Stomach (tissue), 8 donors: ENCODE measurements at regions not wholly inside any gene's neighbourhood (a gene's known extent, or its start where the extent isn't known, plus 50 kb on each side); places are given as distances from the start of the nearest gene placed in this dataset.
"Not testable (repeated sequence)": the region's sequence is repeated elsewhere in the genome, so short reads cannot be mapped to it uniquely, and the experiment has no call there.

Experiments used
- DNase-seq, 2 donors: peaks; one replicate each; pipeline versions ENCODE4 v3.0.0 to v3.0.0-alpha.2; 2013 to 2019
- H3K27ac ChIP-seq, 5 donors: fragments of 200-600 bp in 4 of 5; sonication (generic) in 4 of 5; one replicate each; pipeline ENCODE4 v1.5.1; 2013 to 2019; ENCODE audit warnings: mild to moderate bottlenecking in 1 of 5, moderate library complexity in 1 of 5
- H3K27me3 ChIP-seq, 3 donors: fragments of 200-600 bp; sonication (generic); one replicate each; pipeline ENCODE4 v1.5.1; 2017 to 2019; ENCODE audit warnings: mixed run types in 1 of 3
- H3K36me3 ChIP-seq, 4 donors: fragments of 200-600 bp; sonication (generic); 1 replicate in 3 of 4; 2 replicates in 1 of 4; pipeline ENCODE4 v1.5.1; 2016 to 2019
- H3K4me1 ChIP-seq, 4 donors: fragments of 200-600 bp; sonication (generic); one replicate each; pipeline ENCODE4 v1.5.1; 2016 to 2019
- H3K4me3 ChIP-seq, 4 donors: fragments of 200-600 bp; sonication (generic) in 3 of 4; one replicate each; pipeline ENCODE4 v1.5.1; 2016 to 2019; ENCODE audit warnings: mild to moderate bottlenecking in 1 of 4
- H3K9me3 ChIP-seq, 4 donors: fragments of 200-600 bp; sonication (generic); one replicate each; pipeline ENCODE4 v1.5.1; 2016 to 2019
- EP300 ChIP-seq: sonication (generic); formaldehyde crosslinking; IDR thresholded peaks from one replicate; pipeline ENCODE4 v1.6.1; 2017; ENCODE audit warnings: antibody characterized with exemption
- POLR2A ChIP-seq, 4 donors: fragments of 450-650 bp; IDR thresholded peaks; one replicate each; pipeline ENCODE4 v1.6.1; 2016; ENCODE audit warnings: antibody characterized with exemption in 4 of 4, control low read depth in 2 of 4, mild to moderate bottlenecking in 1 of 4, moderate library complexity in 1 of 4
- POLR2AphosphoS5 ChIP-seq, 3 donors: sonication (generic); formaldehyde crosslinking; IDR thresholded peaks; one replicate each; pipeline ENCODE4 v1.6.1; 2016; ENCODE audit warnings: antibody characterized with exemption in 3 of 3
- WGBS, 5 donors: extraction: QIAGEN DNeasy Blood & Tissue Kit in 3 of 5; methylation state at CpG; one replicate each; pipeline versions ENCODE4 v1.1.5 to v1.1.7; 2013 to 2018; 5-methylcytosine and 5-hydroxymethylcytosine counted together
- intact Hi-C: fragments of 100-400 bp; cut with DNase I; formaldehyde crosslinking; loops from one replicate; pipeline ENCODE4 v1.15.1; 2023; ENCODE audit warnings: low total_unique reads
- TF ChIP-seq, protein P1 (sequence below), 7 experiments: fragments of 450-650 bp in 4 of 7; fragments of 200-600 bp in 3 of 7; sonication (generic) in 3 of 7; IDR thresholded peaks; one replicate each; pipeline ENCODE4 v1.5.1; 2016 to 2019; ENCODE audit warnings: antibody characterized with exemption in 7 of 7, control low read depth in 2 of 7, mild to moderate bottlenecking in 1 of 7
- donor health status: healthy with polysubstance abuse.
- donor health status: Bipolar disorder and iron deficiency.
- donor health status: healthy.

DNA sequence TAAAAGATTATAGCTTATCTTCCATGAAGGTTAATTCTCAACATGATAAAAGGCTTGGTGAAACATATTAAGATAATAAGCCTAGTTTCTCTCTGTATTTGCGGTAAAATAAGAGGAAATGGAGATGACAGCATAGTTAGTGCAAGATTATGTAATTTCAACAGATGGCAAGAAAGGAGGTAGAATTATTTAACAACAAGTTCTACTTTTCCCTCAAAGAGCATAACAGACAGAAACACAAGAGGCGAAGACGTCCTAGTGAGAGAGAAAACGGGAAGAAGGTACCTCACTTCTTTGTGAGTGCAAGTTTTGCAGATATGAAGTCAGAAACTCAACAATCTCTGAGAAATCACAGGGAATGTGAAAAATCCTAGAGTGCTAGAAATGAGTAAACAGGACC is 144.8 kb upstream of the ADCY2 start:
- no peaks in the 10 kb centered on the region for H3K27me3 ChIP-seq
- H3K36me3 ChIP-seq: no peaks in the 10 kb centered on the region
- 60 to 79% (median 75%) methylated on average over 4 of the region's 4 CpGs for WGBS, 5 donors
- H3K27ac ChIP-seq: no peak overlapping the region
- H3K4me1 ChIP-seq: no peaks in the 10 kb centered on the region
- no peak for TF ChIP-seq POLR2A (IDR thresholded peaks at IDR 0.05)
- TF ChIP-seq, protein P1, sequence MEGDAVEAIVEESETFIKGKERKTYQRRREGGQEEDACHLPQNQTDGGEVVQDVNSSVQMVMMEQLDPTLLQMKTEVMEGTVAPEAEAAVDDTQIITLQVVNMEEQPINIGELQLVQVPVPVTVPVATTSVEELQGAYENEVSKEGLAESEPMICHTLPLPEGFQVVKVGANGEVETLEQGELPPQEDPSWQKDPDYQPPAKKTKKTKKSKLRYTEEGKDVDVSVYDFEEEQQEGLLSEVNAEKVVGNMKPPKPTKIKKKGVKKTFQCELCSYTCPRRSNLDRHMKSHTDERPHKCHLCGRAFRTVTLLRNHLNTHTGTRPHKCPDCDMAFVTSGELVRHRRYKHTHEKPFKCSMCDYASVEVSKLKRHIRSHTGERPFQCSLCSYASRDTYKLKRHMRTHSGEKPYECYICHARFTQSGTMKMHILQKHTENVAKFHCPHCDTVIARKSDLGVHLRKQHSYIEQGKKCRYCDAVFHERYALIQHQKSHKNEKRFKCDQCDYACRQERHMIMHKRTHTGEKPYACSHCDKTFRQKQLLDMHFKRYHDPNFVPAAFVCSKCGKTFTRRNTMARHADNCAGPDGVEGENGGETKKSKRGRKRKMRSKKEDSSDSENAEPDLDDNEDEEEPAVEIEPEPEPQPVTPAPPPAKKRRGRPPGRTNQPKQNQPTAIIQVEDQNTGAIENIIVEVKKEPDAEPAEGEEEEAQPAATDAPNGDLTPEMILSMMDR (IDR thresholded peaks at IDR 0.05): no peak
- TF ChIP-seq EP300: no peak
- TF ChIP-seq POLR2AphosphoS5 (IDR thresholded peaks at IDR 0.05): no peak
- intact Hi-C loops: loop anchor here (10.0 kb wide), 1 partner anchor 504 kb away; no protein-coding TSS in a partner anchor
- DNase-seq: no peak
- no peak overlapping the region for H3K4me3 ChIP-seq
- H3K9me3 ChIP-seq: no peaks in the 10 kb centered on the region

DNA sequence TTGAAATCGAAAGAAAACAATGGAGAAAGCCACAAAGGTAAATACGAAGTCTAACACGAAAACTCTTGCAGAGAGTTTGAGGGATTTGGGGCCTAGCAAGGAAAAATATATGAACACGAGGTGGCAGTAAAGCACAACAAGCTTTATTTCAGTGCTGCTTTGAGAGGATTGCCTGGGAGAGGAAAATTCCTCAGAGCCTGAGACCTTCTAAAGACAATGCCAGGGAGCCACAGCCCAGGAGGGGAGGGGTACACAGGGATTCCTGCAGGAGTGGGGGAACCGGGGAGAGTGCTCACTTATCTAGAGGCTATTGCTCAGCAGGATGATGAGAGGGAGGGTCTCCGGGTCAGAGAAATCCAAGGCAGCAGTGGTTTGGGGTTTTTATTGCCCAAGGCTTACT is 134.9 kb upstream of the ADCY2 start:
- Histone ChIP-seq H3K4me3 (no peak overlapping the region), H3K4me1 (peaks cover 0 to 8% (median 0%) of the 10 kb centered on the region in 4 donors), H3K27ac (no peak overlapping the region), H3K27me3 (no peaks in the 10 kb centered on the region), H3K9me3 (no peaks in the 10 kb centered on the region), H3K36me3 (no peaks in the 10 kb centered on the region)
- peak in 1 of 2 donors; percentile 80 for DNase-seq
- TF ChIP-seq POLR2AphosphoS5 (IDR thresholded peaks at IDR 0.05): no peak
- TF ChIP-seq, protein P1 (IDR thresholded peaks at IDR 0.05): peak in 4 of 7 experiments; percentile 27 to 61 (median 40)
- intact Hi-C loops: no loop called here
- 14 to 23% (median 18%) methylated on average over 6 of the region's 6 CpGs for WGBS, 5 donors

DNA sequence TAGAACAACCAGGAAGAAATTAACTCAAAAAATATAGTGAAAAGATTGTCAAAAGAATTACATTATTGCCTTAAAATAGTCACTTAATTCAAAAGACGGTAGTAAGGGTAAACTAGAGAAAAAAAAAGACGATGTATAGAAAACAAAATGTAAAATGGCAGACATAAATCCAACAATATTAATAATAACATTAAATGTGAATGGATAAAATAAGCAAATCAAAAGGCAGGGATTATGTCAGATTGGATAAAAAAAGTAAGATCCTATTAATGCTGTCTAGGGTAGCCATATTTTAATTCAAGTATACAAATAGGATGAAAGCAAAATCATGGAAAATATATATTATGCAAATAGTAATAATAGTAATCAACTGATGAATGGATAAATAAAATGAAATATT is 134.0 kb upstream of the ADCY2 start:
- DNase-seq: no peak
- no peaks in the 10 kb centered on the region for H3K27me3 ChIP-seq
- TF ChIP-seq, protein P1 (IDR thresholded peaks at IDR 0.05): no peak
- no peak for TF ChIP-seq EP300
- TF ChIP-seq POLR2AphosphoS5 (IDR thresholded peaks at IDR 0.05): no peak
- no peak for TF ChIP-seq POLR2A (IDR thresholded peaks at IDR 0.05)
- intact Hi-C loops: no loop called here
- no peak overlapping the region for H3K27ac ChIP-seq
- H3K4me3 ChIP-seq: no peak overlapping the region
- 91 to 97% (median 95%) methylated on average over 2 of the region's 2 CpGs for WGBS, 5 donors
- H3K4me1 ChIP-seq: peaks cover 0 to 8% (median 0%) of the 10 kb centered on the region in 4 donors
- H3K9me3 ChIP-seq: no peaks in the 10 kb centered on the region
- no peaks in the 10 kb centered on the region for H3K36me3 ChIP-seq

- DNase-seq, intact Hi-C loops, H3K4me1 ChIP-seq, H3K27me3 ChIP-seq, H3K4me3 ChIP-seq, H3K27ac ChIP-seq, H3K36me3 ChIP-seq, H3K9me3 ChIP-seq: not testable (repeated sequence)
- 61 to 89% (median 85%) methylated on average over 4 of the region's 4 CpGs for WGBS, 5 donors
Measured at GRCh38 chr5:7263398-7264015, 132.4 kb upstream of the ADCY2 start.

GRCh38 chr5:7265776-7266175 is 130.2 kb upstream of the ADCY2 start:
- H3K27ac ChIP-seq, DNase-seq: not testable (repeated sequence)

DNA sequence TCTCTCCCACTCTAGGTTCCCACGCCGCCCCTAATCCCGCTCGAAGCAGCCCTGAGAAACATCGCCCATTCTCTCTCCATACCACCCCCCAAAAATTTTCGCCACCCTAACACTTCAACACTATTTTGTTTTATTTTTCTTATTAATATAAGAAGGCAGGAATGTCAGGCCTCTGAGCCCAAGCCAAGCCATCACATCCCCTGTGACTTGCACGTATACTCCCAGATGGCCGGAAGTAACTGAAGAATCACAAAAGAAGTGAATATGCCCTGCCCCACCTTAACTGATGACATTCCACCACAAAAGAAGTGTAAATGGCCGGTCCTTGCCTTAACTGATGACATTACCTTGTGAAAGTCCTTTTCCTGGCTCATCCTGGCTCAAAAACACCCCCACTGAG is 127.2 kb upstream of the ADCY2 start:
- DNase-seq, H3K27me3 ChIP-seq, H3K27ac ChIP-seq, H3K9me3 ChIP-seq, H3K36me3 ChIP-seq, H3K4me1 ChIP-seq, intact Hi-C loops, H3K4me3 ChIP-seq: not testable (repeated sequence)
- 72 to 94% (median 85%) methylated on average over 2 to 9 of the region's 9 CpGs for WGBS, 5 donors

More at GRCh38 chr5:7265776-7266175, 130.2 kb upstream of the ADCY2 start:
- H3K4me1 ChIP-seq, H3K4me3 ChIP-seq, intact Hi-C loops, H3K27me3 ChIP-seq, H3K36me3 ChIP-seq, H3K9me3 ChIP-seq: not testable (repeated sequence)
- WGBS, 5 donors: 86 to 96% (median 96%) methylated on average over 10 to 15 of the region's 17 CpGs
